ENCODE measurements at regions not wholly inside any gene's neighbourhood (a gene's known extent, or its start where the extent isn't known, plus 50 kb on each side); places are given as distances from the start of the nearest gene placed in this dataset.

GRCh38 chr9:90311811-90312210, 330.8 kb downstream of the DIRAS2 start:
- no peak overlapping the region for H3K4me3 ChIP-seq
- no peaks in the 10 kb centered on the region for H3K36me3 ChIP-seq
- TF ChIP-seq, protein P1, sequence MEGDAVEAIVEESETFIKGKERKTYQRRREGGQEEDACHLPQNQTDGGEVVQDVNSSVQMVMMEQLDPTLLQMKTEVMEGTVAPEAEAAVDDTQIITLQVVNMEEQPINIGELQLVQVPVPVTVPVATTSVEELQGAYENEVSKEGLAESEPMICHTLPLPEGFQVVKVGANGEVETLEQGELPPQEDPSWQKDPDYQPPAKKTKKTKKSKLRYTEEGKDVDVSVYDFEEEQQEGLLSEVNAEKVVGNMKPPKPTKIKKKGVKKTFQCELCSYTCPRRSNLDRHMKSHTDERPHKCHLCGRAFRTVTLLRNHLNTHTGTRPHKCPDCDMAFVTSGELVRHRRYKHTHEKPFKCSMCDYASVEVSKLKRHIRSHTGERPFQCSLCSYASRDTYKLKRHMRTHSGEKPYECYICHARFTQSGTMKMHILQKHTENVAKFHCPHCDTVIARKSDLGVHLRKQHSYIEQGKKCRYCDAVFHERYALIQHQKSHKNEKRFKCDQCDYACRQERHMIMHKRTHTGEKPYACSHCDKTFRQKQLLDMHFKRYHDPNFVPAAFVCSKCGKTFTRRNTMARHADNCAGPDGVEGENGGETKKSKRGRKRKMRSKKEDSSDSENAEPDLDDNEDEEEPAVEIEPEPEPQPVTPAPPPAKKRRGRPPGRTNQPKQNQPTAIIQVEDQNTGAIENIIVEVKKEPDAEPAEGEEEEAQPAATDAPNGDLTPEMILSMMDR (IDR thresholded peaks at IDR 0.05): no peak
- H3K27ac ChIP-seq: no peak overlapping the region
- H3K4me1 ChIP-seq: no peaks in the 10 kb centered on the region
- DNase-seq (no peak), ATAC-seq (no peak)
- intact Hi-C loops (cut with DNase I): no loop called here
- H3K27me3 ChIP-seq: peaks cover 0 to 15% (median 0%) of the 10 kb centered on the region in 7 donors
- WGBS, 2 donors: 75 to 81% methylated on average over 7 of the region's 7 CpGs
- no peaks in the 10 kb centered on the region for H3K9me3 ChIP-seq

GRCh38 chr9:90322296-90322695, 320.3 kb downstream of the DIRAS2 start:
- H3K9me3 ChIP-seq: no peaks in the 10 kb centered on the region
- TF ChIP-seq, protein P1 (IDR thresholded peaks at IDR 0.05): no peak
- H3K4me3 ChIP-seq: no peak overlapping the region
- no peaks in the 10 kb centered on the region for H3K36me3 ChIP-seq
- intact Hi-C loops (cut with DNase I): no loop called here
- DNase-seq (no peak), ATAC-seq (no peak)
- H3K4me1 ChIP-seq: no peaks in the 10 kb centered on the region
- H3K27ac ChIP-seq: no peak overlapping the region
- 21 to 26% methylated on average over 1 of the region's 1 CpG for WGBS, 2 donors
- peaks cover 0 to 12% (median 0%) of the 10 kb centered on the region in 7 donors for H3K27me3 ChIP-seq

GRCh38 chr9:90325913-90326653, 316.5 kb downstream of the DIRAS2 start:
- intact Hi-C loops (cut with DNase I): no loop called here
- H3K27me3 ChIP-seq: peaks cover 0 to 18% (median 2%) of the 10 kb centered on the region in 7 donors
- DNase-seq (no peak), ATAC-seq (no peak)
- H3K9me3 ChIP-seq: no peaks in the 10 kb centered on the region
- TF ChIP-seq, protein P1 (IDR thresholded peaks at IDR 0.05): no peak
- H3K4me1 ChIP-seq: no peaks in the 10 kb centered on the region
- WGBS, 2 donors: 50 to 52% methylated on average over 6 of the region's 6 CpGs
- H3K36me3 ChIP-seq: no peaks in the 10 kb centered on the region
- no peak overlapping the region for H3K4me3 ChIP-seq
- no peak overlapping the region for H3K27ac ChIP-seq

- 29 to 37% methylated on average over 3 of the region's 3 CpGs for WGBS, 2 donors
- Histone ChIP-seq H3K27me3 (peaks cover 0 to 29% (median 6%) of the 10 kb centered on the region in 7 donors), H3K27ac (no peak overlapping the region), H3K4me1 (no peaks in the 10 kb centered on the region), H3K9me3 (no peaks in the 10 kb centered on the region), H3K36me3 (no peaks in the 10 kb centered on the region), H3K4me3 (no peak overlapping the region)
- ATAC-seq: no peak
- no peak for DNase-seq
- TF ChIP-seq, protein P1 (IDR thresholded peaks at IDR 0.05): no peak
- intact Hi-C loops (cut with DNase I): no loop called here
These were observed 312.4 kb downstream of the DIRAS2 start for GRCh38 chr9:90330231-90330630.
